Left ventricle myocardium inferior (tissue), 1 donor: ENCODE measurements at regions not wholly inside any gene's neighbourhood (a gene's known extent, or its start where the extent isn't known, plus 50 kb on each side); places are given as distances from the start of the nearest gene placed in this dataset.

Source experiments
- DNase-seq: peaks from one replicate; pipeline ENCODE4 v3.0.0-alpha.2; 2020
- H3K27ac ChIP-seq: fragments of 200-600 bp; replicated peaks from 2 replicates; pipeline ENCODE4 v1.8.0; 2021
- H3K27me3 ChIP-seq: fragments of 200-600 bp; 2 replicates; pipeline ENCODE4 v1.8.0; 2021; ENCODE audit warnings: low read depth
- H3K36me3 ChIP-seq: fragments of 200-600 bp; 2 replicates; pipeline ENCODE4 v1.8.0; 2021
- H3K4me1 ChIP-seq: fragments of 200-600 bp; 2 replicates; pipeline ENCODE4 v1.8.0; 2021
- H3K4me3 ChIP-seq: fragments of 200-600 bp; 2 replicates; pipeline ENCODE4 v1.8.0; 2021; ENCODE audit warnings: mild to moderate bottlenecking, moderate library complexity
- H3K9me3 ChIP-seq: fragments of 200-600 bp; replicated peaks from 2 replicates; pipeline ENCODE4 v1.8.0; 2021
- CTCF ChIP-seq: fragments of 200-600 bp; IDR thresholded peaks from 2 replicates; pipeline ENCODE4 v1.8.0; 2021; ENCODE audit warnings: antibody characterized with exemption, mild to moderate bottlenecking, borderline replicate concordance
- intact Hi-C: fragments of 100-400 bp; cut with micrococcal nuclease; formaldehyde crosslinking; loops from one replicate; pipeline ENCODE4 v1.11.0; 2022
- donor health status: DM: no; HTN: yes; CAD: no; lungs with severe emphysema.

- no peak overlapping the region for H3K4me3 ChIP-seq
- H3K9me3 ChIP-seq: peaks cover 3% of the 10 kb centered on the region
- no peak for TF ChIP-seq CTCF
- no peaks in the 10 kb centered on the region for H3K36me3 ChIP-seq
- H3K27me3 ChIP-seq: no peaks in the 10 kb centered on the region
- no peaks in the 10 kb centered on the region for H3K4me1 ChIP-seq
- no peak for DNase-seq
- H3K27ac ChIP-seq: no peak overlapping the region
- intact Hi-C loops: no loop called here
Observed at GRCh38 chr4:33349376-33349775, 2629.2 kb downstream of the PCDH7 start.

DNA sequence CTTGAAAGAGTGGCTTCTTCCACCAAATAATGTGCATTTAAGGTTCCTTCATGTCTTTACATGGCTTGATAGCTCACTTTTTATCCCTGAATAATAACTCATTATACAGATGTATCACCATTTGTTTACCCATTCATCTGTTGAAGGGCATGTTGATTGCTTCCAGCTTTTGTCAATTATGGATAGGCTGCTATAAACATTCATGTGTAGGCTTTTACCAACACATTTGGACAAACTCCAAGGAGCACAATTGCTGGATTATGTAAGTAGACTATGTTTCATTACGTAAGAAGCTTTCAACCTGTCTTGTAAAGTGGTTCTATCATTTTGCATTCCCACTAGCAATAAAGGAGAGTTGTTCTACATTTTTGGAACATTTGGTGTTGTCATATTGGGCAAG lies 2637.0 kb downstream of the PCDH7 start:
- Histone ChIP-seq H3K9me3 (no peaks in the 10 kb centered on the region), H3K27me3 (no peaks in the 10 kb centered on the region), H3K4me3 (no peak overlapping the region), H3K4me1 (no peaks in the 10 kb centered on the region), H3K27ac (no peak overlapping the region), H3K36me3 (no peaks in the 10 kb centered on the region)
- no peak for TF ChIP-seq CTCF
- intact Hi-C loops: no loop called here
- no peak for DNase-seq

DNA sequence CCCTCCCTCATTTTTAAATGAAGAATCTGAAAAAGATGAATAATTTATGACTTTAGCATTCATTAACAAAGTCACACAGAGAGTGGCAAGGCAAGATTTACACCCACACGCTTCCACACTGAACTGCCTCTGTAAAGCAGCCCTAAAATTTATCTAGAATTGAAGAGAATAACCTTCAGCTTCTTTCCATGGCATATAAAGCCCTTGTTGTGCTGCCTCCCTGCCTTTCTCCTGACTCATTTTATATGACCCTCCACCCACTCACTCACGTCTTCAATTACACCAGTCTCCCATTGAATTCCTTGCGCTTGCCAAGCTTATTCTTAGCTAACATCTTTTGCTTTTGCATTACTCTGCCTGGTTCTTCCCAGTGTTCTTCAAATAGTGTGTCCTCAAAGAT lies 2649.3 kb downstream of the PCDH7 start:
- H3K27me3 ChIP-seq: no peaks in the 10 kb centered on the region
- no peak for DNase-seq
- H3K36me3 ChIP-seq: no peaks in the 10 kb centered on the region
- H3K27ac ChIP-seq: no peak overlapping the region
- H3K4me3 ChIP-seq: no peak overlapping the region
- no peaks in the 10 kb centered on the region for H3K4me1 ChIP-seq
- intact Hi-C loops: no loop called here
- no peak for TF ChIP-seq CTCF
- H3K9me3 ChIP-seq: peaks cover 27% of the 10 kb centered on the region

DNA sequence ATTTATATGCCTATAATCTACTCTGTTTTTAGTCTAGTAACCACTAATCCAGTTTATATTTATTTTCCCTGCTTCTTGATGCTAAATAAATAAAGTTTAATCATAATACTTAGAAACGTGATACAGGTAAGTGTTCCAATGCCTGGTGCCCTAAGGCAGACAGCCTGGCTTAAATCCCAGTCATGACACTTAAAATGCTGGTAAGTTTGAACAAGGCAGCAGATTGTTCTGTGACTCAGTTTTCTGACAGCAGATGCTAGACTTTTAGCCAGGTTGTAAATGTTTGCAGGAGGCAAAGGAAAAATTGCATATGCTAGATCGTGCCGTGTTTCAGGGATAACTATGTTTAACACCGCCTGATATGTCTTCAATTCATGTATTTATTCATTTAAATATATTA lies 2661.6 kb downstream of the PCDH7 start:
- DNase-seq: no peak

GRCh38 chr4:33386764-33387163 lies 2666.6 kb downstream of the PCDH7 start:
- Histone ChIP-seq H3K9me3 (peaks cover 34% of the 10 kb centered on the region), H3K27me3 (no peaks in the 10 kb centered on the region), H3K27ac (no peak overlapping the region), H3K4me3 (no peak overlapping the region), H3K36me3 (no peaks in the 10 kb centered on the region), H3K4me1 (no peaks in the 10 kb centered on the region)
- intact Hi-C loops: no loop called here
- DNase-seq: no peak
- TF ChIP-seq CTCF: no peak

More for the DNA sequence above, 2661.6 kb downstream of the PCDH7 start:
- no peak for TF ChIP-seq CTCF
- Histone ChIP-seq H3K27me3 (no peaks in the 10 kb centered on the region), H3K4me1 (no peaks in the 10 kb centered on the region), H3K36me3 (no peaks in the 10 kb centered on the region), H3K4me3 (no peak overlapping the region), H3K27ac (no peak overlapping the region), H3K9me3 (peaks cover 34% of the 10 kb centered on the region)
- intact Hi-C loops: no loop called here

DNA sequence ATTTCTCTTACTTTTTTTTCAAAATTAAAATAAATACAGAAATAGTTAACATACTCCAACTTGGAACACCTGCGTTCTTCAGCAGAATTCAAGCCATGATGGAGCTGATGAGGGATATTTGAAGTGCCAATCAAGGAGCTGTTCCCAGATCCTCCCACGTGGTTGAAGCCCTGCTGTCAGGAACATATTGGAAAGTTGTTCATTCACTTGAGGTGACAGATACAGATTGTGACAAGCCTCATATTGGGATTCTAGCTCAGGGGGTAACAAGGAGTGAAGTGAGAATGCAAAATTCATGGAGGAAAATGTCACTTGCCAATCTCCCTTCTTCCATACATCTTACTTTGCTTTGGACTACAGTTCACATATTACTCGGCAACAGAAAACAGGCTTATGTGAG lies 2670.8 kb downstream of the PCDH7 start:
- no peak for TF ChIP-seq CTCF
- Histone ChIP-seq H3K4me1 (no peaks in the 10 kb centered on the region), H3K27me3 (no peaks in the 10 kb centered on the region), H3K9me3 (no peaks in the 10 kb centered on the region), H3K4me3 (no peak overlapping the region), H3K27ac (no peak overlapping the region), H3K36me3 (no peaks in the 10 kb centered on the region)
- intact Hi-C loops: no loop called here
- no peak for DNase-seq
